IPS-20b (cell line): ENCODE measurements at regions not wholly inside any gene's neighbourhood (a gene's known extent, or its start where the extent isn't known, plus 50 kb on each side); places are given as distances from the start of the nearest gene placed in this dataset.

Experiments used
- H3K27ac ChIP-seq: one replicate; pipeline ENCODE4 v1.5.1; 2013; ENCODE audit warnings: low read length
- H3K27me3 ChIP-seq: 2 replicates; pipeline ENCODE4 v1.6.1; 2013; ENCODE audit warnings: mild to moderate bottlenecking, low read length, inconsistent platforms; ENCODE audit not compliant: insufficient read depth
- H3K36me3 ChIP-seq: 2 replicates; pipeline ENCODE4 v1.6.1; 2013; ENCODE audit warnings: low read depth, mild to moderate bottlenecking, inconsistent platforms, low read length, moderate library complexity; ENCODE audit not compliant: insufficient read depth
- H3K4me1 ChIP-seq: 2 replicates; pipeline ENCODE4 v1.6.1; 2013; ENCODE audit warnings: mild to moderate bottlenecking, control low read depth, inconsistent platforms, low read length, moderate library complexity; ENCODE audit not compliant: insufficient read depth
- H3K4me3 ChIP-seq: 2 replicates; pipeline ENCODE4 v1.5.1; 2013; ENCODE audit warnings: mild to moderate bottlenecking, low read length, inconsistent platforms
- H3K9ac ChIP-seq: 2 replicates; pipeline ENCODE4 v1.6.1; 2013; ENCODE audit warnings: low read depth, mild to moderate bottlenecking, inconsistent platforms, low read length, moderate library complexity
- H3K9me3 ChIP-seq: 2 replicates; pipeline ENCODE4 v1.6.1; 2013; ENCODE audit warnings: mild to moderate bottlenecking, low read depth, low read length, inconsistent platforms; ENCODE audit not compliant: insufficient read depth

DNA sequence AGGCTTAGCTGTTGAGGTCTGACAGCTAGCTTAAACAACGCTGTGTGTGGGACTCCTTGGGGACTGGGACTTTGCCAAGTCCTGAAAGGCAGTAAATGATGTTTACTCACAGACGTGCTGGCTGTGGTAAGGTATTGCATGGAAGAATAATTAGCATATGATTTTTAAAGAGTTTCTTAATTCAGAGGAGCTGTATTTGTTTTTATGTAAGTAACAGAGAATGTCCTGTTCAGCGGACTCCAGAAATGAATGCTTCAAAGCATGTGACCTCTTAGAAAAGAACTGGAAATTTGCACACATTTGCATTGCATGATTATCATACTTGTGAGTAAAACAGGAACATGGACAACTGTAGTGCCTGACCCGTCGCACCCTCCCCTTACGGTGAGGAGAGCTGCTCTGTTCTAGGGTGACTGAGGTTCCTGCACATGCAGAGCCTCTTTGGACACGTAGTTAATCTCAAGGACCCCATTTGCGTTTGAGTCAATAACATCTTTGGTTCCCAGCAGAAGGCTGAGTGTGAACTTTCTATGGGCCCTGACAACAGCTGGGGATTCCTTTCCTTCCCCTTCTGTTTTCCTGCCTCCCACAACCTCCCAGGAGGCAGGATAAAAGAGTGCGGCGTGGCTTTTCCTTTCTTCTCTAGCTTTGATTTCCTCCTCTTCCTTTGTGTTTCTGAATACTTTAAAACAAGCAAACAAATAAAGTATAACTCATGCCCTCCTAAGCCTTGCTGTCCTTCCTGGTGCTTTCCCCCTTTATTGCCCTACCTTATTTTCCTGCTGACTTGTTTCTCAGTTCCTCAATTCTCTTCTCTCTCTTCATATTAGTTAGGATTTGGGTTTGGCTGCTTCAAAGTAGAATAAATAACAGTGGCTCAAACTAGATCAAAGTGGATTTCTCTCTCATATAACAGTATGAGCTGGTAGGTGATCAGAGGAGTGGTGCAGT lies 157.2 kb upstream of the CD180 start:
- no peaks in the 10 kb centered on the region for H3K27me3 ChIP-seq
- peaks cover 8% of the 10 kb centered on the region; the same call in 1 of the 2 replicates for H3K4me1 ChIP-seq
- H3K9me3 ChIP-seq: no peaks in the 10 kb centered on the region
- H3K4me3 ChIP-seq: no peak overlapping the region
- no peak overlapping the region for H3K27ac ChIP-seq
- no peak overlapping the region for H3K9ac ChIP-seq
- no peaks in the 10 kb centered on the region for H3K36me3 ChIP-seq

DNA sequence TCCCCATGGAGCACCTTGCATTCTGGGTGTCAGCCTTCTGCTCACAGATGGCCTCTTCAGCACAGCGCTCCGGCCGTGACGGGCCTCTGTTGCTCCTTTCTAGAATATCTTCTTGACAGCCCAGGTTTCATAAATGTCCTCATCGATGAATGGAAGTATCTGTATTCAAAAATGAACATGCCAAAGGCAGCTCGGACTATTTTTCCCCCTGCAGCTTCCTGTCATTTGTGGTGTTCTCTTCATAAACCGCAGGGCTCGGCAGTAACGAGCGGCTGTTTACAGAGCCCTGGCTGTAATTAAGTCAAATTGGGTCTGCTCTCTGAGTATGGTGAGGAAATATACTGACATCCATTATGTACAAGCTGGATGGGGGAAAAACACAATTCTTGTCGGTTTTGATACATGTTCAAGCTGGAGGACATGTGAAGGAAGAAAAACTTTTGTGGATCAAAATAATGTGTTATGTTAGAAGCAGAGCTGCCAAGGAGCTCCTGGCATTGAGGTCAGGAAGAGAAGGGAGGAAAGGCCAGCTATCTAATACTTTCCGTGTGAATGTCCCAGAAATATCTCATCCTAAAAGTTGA lies 154.1 kb upstream of the CD180 start:
- Histone ChIP-seq H3K9ac (no peak overlapping the region), H3K4me3 (no peak overlapping the region)

DNA sequence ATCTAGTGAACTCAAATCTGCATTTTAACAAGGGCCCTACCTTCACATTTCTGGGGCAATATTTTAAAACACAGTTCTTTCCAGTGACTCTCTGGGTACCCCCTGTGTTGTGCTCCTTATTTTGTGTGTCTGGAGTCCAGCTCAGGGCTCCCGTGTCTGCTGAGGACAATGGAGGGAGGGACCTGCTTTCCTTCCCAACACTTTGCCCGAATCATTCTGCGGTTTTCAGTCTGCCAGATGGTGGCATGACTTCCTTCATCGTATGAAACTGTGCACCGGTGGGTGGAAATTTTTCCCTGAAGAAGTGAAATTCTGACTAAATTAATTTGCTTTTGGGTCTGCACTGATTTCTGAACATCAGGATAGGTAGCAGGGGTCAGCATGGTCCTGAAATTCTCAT lies 153.6 kb upstream of the CD180 start:
- H3K9me3 ChIP-seq: peaks cover 4% of the 10 kb centered on the region; the same call in 1 of the 2 replicates
- no peak overlapping the region for H3K4me3 ChIP-seq
- H3K4me1 ChIP-seq: peaks cover 23% of the 10 kb centered on the region; the same call in 1 of the 2 replicates

More for the DNA sequence above, 154.1 kb upstream of the CD180 start:
- Histone ChIP-seq H3K9me3 (no peaks in the 10 kb centered on the region), H3K27me3 (no peaks in the 10 kb centered on the region), H3K4me1 (peaks cover 23% of the 10 kb centered on the region; the same call in 1 of the 2 replicates), H3K27ac (no peak overlapping the region), H3K36me3 (no peaks in the 10 kb centered on the region)

DNA sequence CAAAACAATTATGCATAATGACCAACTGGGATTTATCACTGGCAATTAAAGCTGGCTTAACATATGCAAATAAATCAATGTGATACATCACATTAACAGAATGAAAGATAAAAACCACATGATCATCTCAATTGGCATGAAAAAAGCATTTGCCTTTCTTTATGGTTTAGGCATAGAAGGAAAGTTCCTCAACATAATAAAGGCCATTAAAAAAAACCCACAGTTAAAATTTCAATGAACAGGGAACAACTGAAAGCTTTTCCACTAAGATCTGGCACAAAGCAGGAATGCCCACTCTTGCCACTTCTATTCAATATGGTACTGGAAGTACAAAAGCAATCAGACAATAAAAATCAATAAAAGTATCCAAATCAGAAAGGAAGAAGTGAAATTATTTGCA lies 151.2 kb upstream of the CD180 start:
- H3K27me3 ChIP-seq: no peaks in the 10 kb centered on the region
- no peaks in the 10 kb centered on the region for H3K36me3 ChIP-seq
- peaks cover 11% of the 10 kb centered on the region; the same call in 1 of the 2 replicates for H3K9me3 ChIP-seq
- H3K9ac ChIP-seq: no peak overlapping the region
- peak overlapping the region; percentile 41; the same call in 1 of the 2 replicates for H3K4me3 ChIP-seq
- peaks cover 15% of the 10 kb centered on the region; the same call in 1 of the 2 replicates for H3K4me1 ChIP-seq
- H3K27ac ChIP-seq: no peak overlapping the region

More for the DNA sequence above, 153.6 kb upstream of the CD180 start:
- Histone ChIP-seq H3K9ac (no peak overlapping the region), H3K27ac (no peak overlapping the region), H3K27me3 (no peaks in the 10 kb centered on the region), H3K36me3 (no peaks in the 10 kb centered on the region)

DNA sequence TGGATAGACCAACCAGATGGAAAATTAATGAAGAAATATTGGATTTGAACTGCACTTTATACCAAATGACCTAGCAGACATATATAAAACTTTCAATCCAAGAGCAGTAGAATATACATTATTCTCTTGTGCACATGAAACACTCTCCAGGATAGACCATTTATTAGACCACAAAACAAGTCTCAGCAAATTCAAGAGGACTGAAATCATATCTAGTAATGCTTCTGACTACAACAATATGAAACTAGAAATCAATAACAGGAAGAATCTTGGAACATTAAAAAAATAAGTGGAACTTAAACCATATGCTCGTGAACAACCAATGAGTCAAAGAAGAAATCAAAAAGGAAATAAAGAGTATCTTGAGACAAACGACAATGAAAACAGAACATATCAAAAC lies 150.0 kb upstream of the CD180 start:
- Histone ChIP-seq H3K27me3 (no peaks in the 10 kb centered on the region), H3K9me3 (peaks cover 11% of the 10 kb centered on the region; the same call in 1 of the 2 replicates), H3K4me3 (no peak overlapping the region), H3K36me3 (no peaks in the 10 kb centered on the region), H3K4me1 (peaks cover 15% of the 10 kb centered on the region; the same call in 1 of the 2 replicates), H3K9ac (no peak overlapping the region), H3K27ac (no peak overlapping the region)

DNA sequence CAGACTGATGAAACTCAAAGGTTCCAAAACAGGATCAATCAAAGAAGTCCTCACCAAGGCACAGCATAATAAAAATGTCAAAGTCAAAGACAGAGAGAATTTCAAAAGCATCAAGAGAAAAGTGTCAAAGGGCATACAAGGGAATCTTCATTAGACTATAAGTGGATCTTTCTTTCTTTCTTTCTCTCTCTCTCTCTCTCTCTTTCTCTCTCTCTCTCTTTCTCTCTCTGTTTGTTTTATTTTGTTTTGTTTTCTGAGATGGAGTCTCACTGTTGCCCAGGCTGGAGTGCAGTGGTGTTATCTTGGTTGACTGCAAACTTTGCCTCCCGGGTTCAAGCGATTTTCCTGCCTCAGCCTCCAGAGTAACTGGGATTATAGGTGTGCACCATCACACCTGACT lies 148.3 kb upstream of the CD180 start:
- Histone ChIP-seq H3K4me1 (peaks cover 15% of the 10 kb centered on the region; the same call in 1 of the 2 replicates), H3K36me3 (no peaks in the 10 kb centered on the region), H3K9me3 (peaks cover 11% of the 10 kb centered on the region; the same call in 1 of the 2 replicates), H3K9ac (no peak overlapping the region), H3K27me3 (no peaks in the 10 kb centered on the region), H3K27ac (no peak overlapping the region), H3K4me3 (no peak overlapping the region)

DNA sequence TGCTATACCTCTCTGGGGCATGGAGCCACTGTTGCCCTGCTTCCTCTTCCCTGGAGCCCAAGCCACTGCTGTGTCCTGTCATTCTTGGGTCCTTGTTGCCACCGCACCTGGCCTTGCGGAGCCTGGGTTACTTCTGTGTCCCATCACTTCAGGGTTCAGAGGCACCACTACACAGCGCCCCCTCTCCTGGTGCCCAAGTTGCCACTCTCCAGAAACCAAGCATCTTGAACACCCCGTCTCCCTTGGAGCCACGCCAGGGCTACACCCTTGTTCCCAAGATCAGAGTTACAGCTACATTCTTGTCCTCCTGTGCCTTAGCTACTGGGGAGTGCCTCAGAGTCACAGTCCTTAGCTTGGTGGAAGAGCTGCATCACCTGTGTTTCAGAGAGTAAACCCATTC lies 147.2 kb upstream of the CD180 start:
- peaks cover 11% of the 10 kb centered on the region; the same call in 1 of the 2 replicates for H3K9me3 ChIP-seq

DNA sequence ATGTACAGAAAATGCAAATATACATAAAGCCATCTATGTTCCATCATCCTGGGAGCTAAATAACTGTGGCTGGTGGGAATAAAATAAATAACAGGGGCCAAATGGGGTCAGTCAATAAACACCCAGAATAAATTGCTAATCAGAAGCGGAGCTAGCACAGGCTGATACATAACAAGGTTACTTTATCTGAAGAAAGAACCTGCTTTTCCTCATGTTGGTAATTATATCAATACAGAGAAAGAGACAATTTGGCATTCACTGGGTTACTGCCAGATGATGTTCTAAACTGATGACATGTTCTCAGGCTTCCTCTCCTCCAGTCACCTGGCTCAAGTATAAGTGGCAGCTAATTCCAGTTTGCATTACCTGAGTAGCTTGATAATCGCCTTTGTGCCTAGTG lies 144.9 kb upstream of the CD180 start:
- Histone ChIP-seq H3K4me1 (no peaks in the 10 kb centered on the region), H3K4me3 (no peak overlapping the region), H3K9me3 (peaks cover 11% of the 10 kb centered on the region; the same call in 1 of the 2 replicates), H3K27ac (no peak overlapping the region), H3K36me3 (no peaks in the 10 kb centered on the region), H3K27me3 (no peaks in the 10 kb centered on the region), H3K9ac (no peak overlapping the region)

More for the DNA sequence above, 147.2 kb upstream of the CD180 start:
- peaks cover 15% of the 10 kb centered on the region; the same call in 1 of the 2 replicates for H3K4me1 ChIP-seq
- no peaks in the 10 kb centered on the region for H3K27me3 ChIP-seq
- no peak overlapping the region for H3K4me3 ChIP-seq
- H3K9ac ChIP-seq: no peak overlapping the region
- no peaks in the 10 kb centered on the region for H3K36me3 ChIP-seq
- H3K27ac ChIP-seq: no peak overlapping the region

DNA sequence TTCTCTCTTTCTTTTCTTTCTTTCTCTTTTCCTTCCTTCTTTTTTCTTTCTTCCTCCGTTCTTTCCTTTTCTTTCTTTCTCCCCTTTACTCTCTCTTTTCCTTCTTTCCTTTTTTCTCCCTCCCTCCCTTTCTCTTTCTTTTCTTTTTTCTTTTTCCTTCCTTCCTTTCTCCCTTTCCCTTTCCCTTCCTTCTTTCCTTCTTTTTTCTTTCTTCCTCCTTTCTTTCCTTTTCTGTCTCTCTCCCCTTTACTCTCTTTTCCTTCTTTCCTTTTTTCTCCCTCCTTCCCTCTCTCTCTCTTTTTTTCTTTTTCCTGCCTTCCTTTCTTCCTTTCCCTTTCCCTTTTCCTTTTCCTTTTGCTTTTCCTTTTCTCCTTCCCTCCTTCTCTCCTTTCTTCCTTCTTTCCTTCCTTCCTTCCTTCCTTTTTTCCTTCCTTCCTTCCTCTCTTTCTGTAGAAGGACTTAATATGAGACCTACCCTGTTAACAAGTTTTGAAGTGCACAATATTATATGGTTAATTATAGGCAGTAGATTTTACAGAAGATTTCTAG lies 142.7 kb upstream of the CD180 start:
- H3K9ac ChIP-seq: no peak overlapping the region
- H3K36me3 ChIP-seq: no peaks in the 10 kb centered on the region
- H3K4me3 ChIP-seq: no peak overlapping the region
- H3K9me3 ChIP-seq: 0 out of 2 replicates have a peak, but pooled peaks cover under 1% of the 10 kb centered on the region
- no peaks in the 10 kb centered on the region for H3K27me3 ChIP-seq
- no peaks in the 10 kb centered on the region for H3K4me1 ChIP-seq
- H3K27ac ChIP-seq: no peak overlapping the region

DNA sequence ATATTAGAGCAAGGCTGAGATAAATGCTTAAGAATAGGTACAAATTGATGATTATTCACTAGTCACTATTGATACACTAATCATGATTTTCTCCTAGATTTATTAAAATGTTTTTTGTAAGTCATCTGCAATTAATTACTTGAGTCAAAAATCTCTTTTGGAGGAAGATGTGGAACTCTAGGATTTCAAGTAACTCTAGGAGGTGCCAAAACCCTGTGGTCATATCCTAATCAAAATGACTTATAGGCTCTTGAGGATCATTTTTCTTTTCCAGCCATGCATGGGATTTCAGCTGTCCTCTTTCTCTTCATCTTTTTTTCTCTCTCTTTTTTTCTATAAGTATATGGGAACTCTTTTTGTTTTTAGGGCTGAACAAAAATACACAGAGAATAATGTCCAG lies 141.8 kb upstream of the CD180 start:
- H3K4me3 ChIP-seq: no peak overlapping the region
- no peaks in the 10 kb centered on the region for H3K4me1 ChIP-seq
- no peak overlapping the region for H3K27ac ChIP-seq
- no peak overlapping the region for H3K9ac ChIP-seq
- H3K9me3 ChIP-seq: no peaks in the 10 kb centered on the region
- no peaks in the 10 kb centered on the region for H3K27me3 ChIP-seq
- no peaks in the 10 kb centered on the region for H3K36me3 ChIP-seq

DNA sequence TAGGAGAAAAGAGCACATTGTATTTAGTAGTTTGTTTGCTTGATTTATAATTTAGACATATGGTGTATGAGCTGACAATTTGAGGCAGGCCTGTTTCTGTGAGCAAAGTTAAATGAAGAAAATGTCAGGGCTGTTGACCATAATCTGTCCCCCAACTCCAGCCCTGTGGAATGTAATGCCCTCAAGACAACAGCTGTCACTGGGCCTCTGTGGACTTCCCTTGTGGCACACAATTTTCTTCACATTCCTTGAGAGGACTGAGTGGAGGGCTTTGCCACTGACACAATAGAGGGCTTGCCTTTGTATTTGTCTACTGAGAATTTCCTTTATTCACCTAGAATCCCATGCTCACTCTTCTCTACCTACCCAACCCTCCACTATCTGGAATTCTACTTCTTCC lies 141.2 kb upstream of the CD180 start:
- Histone ChIP-seq H3K27ac (no peak overlapping the region), H3K36me3 (no peaks in the 10 kb centered on the region), H3K4me3 (no peak overlapping the region), H3K4me1 (no peaks in the 10 kb centered on the region), H3K9ac (no peak overlapping the region), H3K9me3 (no peaks in the 10 kb centered on the region), H3K27me3 (no peaks in the 10 kb centered on the region)
